Activated CD4-positive, alpha-beta T cell treated with anti-CD3 and anti-CD28 coated beads for 36 hours (primary cell): ENCODE measurements at regions not wholly inside any gene's neighbourhood (a gene's known extent, or its start where the extent isn't known, plus 50 kb on each side); places are given as distances from the start of the nearest gene placed in this dataset.

ENCODE experiments used
- ATAC-seq: fragments of 200-7000 bp; cut with Tn5 transposase; one replicate; pipeline ENCODE4 v1.10.0; 2021; ENCODE audit warnings: mild to moderate bottlenecking, moderate library complexity
- CTCF ChIA-PET: fragments of 350-600 bp; sonication (Branson Sonifier 250); formaldehyde crosslinking; loops from one replicate; lab custom pipeline; 2021; ENCODE audit warnings: antibody characterized with exemption; lab: Charles Lee
- POLR2A ChIA-PET: fragments of 350-600 bp; sonication (Branson Sonifier 250); formaldehyde crosslinking; loops from one replicate; lab custom pipeline; 2021; ENCODE audit warnings: antibody characterized with exemption, inconsistent platforms; lab: Charles Lee
- DNase-seq: peaks from one replicate; pipeline ENCODE4 v3.0.0-alpha.2; 2020
- H3K27ac Mint-ChIP-seq: one replicate; pipeline ENCODE4 v1.8.0; 2021; ENCODE audit warnings: mixed read lengths
- H3K27me3 Mint-ChIP-seq: one replicate; pipeline ENCODE4 v1.8.0; 2021; ENCODE audit warnings: mixed read lengths
- H3K36me3 Mint-ChIP-seq: one replicate; pipeline ENCODE4 v1.8.0; 2021; ENCODE audit warnings: low read depth, mixed read lengths
- H3K4me1 Mint-ChIP-seq: one replicate; pipeline ENCODE4 v1.8.0; 2021; ENCODE audit warnings: mixed read lengths
- H3K4me3 Mint-ChIP-seq: one replicate; pipeline ENCODE4 v1.8.0; 2021; ENCODE audit warnings: mild to moderate bottlenecking, moderate library complexity, mixed read lengths
- H3K9me3 Mint-ChIP-seq: one replicate; pipeline ENCODE4 v1.8.0; 2021; ENCODE audit warnings: low read depth, mixed read lengths
- intact Hi-C, 2 experiments: fragments of 100-400 bp; cut with DNase I in 1 of 2; cut with micrococcal nuclease in 1 of 2; formaldehyde crosslinking; loops; one replicate each; pipeline versions ENCODE4 v1.14.2 to v1.15.1; 2022 to 2024; cut with DNase I, micrococcal nuclease

DNA sequence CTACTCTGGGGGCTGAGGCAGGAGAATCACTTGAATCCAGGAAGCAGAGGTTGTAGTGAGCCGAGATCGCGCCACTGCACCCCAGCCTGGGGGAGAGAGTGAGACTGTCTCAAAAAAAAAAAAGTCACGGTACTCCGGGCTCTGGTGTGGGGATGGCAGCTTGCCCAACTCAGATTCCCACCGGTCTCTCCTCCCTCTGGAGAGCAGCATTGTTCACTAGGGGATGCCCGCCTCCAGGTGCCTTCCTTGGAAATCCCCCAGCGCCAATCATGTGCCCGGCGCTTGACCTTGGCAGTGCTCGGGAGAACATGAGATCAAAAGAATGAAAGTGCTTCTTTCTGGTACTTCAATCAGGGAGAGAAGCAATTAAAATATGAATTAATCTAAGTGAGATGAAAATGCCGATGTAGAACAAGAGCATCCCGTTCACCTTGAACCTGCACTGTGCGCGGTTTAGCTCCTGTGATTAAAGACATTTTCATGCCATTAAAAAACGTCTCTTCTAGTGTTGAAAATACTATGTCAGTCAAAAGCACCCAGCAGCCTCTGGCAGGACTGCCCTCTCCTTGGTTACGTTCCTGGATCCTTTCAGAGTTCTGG, 1127.3 kb upstream of the AUTS2 start:
- POLR2A ChIA-PET = no interaction called here
- ATAC-seq (no peak), DNase-seq (no peak)
- H3K4me3 Mint-ChIP-seq = no peak overlapping the region
- H3K4me1 Mint-ChIP-seq = no peaks in the 10 kb centered on the region
- CTCF ChIA-PET = interaction anchor here (0.7 kb wide), 1 partner anchor 359 kb away, joined by 3 read pairs; no protein-coding TSS in a partner anchor
- intact Hi-C loops = no loop called here
- peaks cover 22% of the 10 kb centered on the region for H3K9me3 Mint-ChIP-seq
- no peak overlapping the region for H3K27ac Mint-ChIP-seq
- H3K36me3 Mint-ChIP-seq = no peaks in the 10 kb centered on the region
- no peaks in the 10 kb centered on the region for H3K27me3 Mint-ChIP-seq

DNA sequence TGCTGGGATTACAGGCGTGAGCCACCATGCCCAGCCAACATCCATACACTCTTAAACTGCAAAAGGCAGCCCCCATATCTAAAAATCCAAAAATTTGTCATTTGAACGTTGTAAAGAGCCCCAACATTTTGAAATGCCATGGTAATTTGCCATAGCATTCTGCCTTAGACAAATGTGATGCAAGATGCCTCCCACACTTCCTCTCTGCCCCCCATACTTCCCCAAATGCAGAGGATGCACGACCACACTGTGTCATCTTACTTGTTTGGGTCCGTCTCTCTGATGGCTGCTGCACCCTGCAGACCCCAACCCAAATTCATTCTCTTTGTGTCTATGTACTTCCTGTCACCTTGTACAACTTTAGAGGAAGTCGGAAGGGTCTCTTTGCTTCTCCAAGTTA, 1125.6 kb upstream of the AUTS2 start:
- ChIA-PET CTCF (no interaction called here), POLR2A (no interaction called here)
- H3K27me3 Mint-ChIP-seq = no peaks in the 10 kb centered on the region
- intact Hi-C loops = no loop called here
- DNase-seq (no peak), ATAC-seq (no peak)
- no peak overlapping the region for H3K27ac Mint-ChIP-seq
- no peaks in the 10 kb centered on the region for H3K36me3 Mint-ChIP-seq
- no peak overlapping the region for H3K4me3 Mint-ChIP-seq
- H3K9me3 Mint-ChIP-seq = peaks cover 24% of the 10 kb centered on the region
- H3K4me1 Mint-ChIP-seq = no peaks in the 10 kb centered on the region

DNA sequence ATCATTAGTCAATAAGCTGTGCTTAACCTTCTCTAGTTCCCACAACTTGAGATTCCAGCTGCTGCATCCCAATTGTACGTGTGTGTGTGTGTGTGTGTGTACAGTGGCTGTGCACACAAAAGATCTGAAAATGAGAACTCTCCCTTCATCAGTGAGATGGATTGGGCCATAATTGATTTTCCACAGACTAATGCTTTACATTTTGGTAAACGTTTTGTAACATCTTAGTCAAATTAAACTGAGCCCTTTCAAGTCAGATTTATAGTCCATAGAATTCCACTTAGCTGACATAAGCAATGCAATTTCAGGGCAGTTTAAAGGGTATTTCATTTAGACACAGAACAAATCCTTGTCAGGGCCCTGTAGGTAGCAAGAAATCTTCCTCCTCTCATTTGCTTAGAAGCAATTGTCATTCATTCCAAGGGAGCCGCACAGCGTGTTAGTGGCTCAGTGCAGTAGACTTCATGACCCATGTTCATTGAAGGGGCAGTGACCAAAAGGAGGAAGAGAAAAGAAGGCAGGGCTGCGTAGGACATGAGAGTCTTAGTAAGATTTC, 1123.5 kb upstream of the AUTS2 start:
- H3K9me3 Mint-ChIP-seq = peaks cover 22% of the 10 kb centered on the region
- ChIA-PET POLR2A (no interaction called here), CTCF (no interaction called here)

DNA sequence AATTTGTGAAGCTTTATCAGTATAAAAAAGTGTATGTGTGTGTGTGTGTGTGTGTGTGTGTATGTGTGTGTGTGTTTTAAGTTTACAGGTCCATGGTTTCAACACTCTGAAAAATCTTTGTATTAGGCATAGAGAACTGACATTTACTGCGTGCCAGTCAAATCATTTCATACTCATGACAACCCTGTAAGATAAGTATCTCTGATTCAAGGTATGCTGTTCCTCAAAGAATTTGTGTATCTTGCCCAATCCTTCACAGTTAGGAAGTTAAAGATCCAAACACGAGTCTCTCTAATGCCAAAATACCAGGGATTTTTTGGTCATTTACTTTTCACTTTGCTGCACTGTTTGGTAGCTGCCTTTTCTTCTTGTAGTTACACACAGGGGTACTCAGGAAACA, 1121.3 kb upstream of the AUTS2 start:
- ATAC-seq = no peak
- CTCF ChIA-PET = no interaction called here

More for the DNA sequence above, 1123.5 kb upstream of the AUTS2 start:
- Mint-ChIP-seq H3K27ac (no peak overlapping the region), H3K4me3 (no peak overlapping the region), H3K27me3 (no peaks in the 10 kb centered on the region), H3K36me3 (no peaks in the 10 kb centered on the region), H3K4me1 (no peaks in the 10 kb centered on the region)
- ATAC-seq (no peak), DNase-seq (no peak)
- intact Hi-C loops = no loop called here

DNA sequence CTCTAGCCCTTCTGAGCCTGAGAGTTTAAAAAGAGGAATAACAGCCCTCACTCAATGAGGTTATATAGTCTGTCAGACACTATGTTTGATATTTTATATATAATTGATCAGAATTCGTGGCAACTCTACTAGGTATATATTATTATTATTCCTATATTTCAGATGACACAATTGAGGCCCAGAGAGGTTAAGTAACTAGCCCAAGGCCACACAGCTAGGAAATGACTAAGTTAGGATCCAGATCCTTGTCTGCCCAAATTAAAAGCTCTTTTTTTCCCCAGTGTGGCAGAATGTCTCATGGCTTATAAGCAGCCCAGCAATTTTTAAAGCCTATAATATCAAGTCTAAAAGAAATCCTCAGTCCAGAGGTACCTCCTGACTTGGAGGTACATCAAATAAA, 1119.9 kb upstream of the AUTS2 start:
- Mint-ChIP-seq H3K9me3 (peaks cover 19% of the 10 kb centered on the region), H3K27me3 (no peaks in the 10 kb centered on the region), H3K27ac (no peak overlapping the region), H3K36me3 (no peaks in the 10 kb centered on the region), H3K4me1 (no peaks in the 10 kb centered on the region), H3K4me3 (no peak overlapping the region)
- intact Hi-C loops = no loop called here
- ChIA-PET POLR2A (no interaction called here), CTCF (no interaction called here)
- DNase-seq = no peak
- ATAC-seq = no peak

More for the DNA sequence above, 1121.3 kb upstream of the AUTS2 start:
- Mint-ChIP-seq H3K9me3 (peaks cover 17% of the 10 kb centered on the region), H3K4me1 (no peaks in the 10 kb centered on the region), H3K27ac (no peak overlapping the region), H3K36me3 (no peaks in the 10 kb centered on the region), H3K27me3 (no peaks in the 10 kb centered on the region), H3K4me3 (no peak overlapping the region)
- POLR2A ChIA-PET = no interaction called here
- DNase-seq = no peak
- intact Hi-C loops = no loop called here

DNA sequence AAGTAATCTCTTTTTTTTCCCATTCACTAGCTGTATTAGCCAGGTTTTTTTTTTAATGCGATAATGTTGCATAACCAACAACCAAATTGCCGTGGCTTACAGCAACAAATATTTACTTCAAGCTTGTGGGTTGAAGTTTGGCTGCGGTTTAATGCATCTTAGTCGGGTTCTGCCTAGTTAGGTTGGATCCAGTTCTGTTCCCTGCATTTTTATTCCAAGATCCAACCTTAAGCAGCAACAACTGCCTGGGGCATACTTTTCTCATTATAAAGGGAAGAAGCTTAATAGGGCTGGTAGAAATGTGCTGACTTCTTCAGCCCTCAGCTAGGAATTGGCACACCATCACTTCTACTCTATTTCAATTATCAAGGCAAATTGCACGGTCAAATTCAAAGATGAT, 1115.5 kb upstream of the AUTS2 start:
- POLR2A ChIA-PET = no interaction called here

DNA sequence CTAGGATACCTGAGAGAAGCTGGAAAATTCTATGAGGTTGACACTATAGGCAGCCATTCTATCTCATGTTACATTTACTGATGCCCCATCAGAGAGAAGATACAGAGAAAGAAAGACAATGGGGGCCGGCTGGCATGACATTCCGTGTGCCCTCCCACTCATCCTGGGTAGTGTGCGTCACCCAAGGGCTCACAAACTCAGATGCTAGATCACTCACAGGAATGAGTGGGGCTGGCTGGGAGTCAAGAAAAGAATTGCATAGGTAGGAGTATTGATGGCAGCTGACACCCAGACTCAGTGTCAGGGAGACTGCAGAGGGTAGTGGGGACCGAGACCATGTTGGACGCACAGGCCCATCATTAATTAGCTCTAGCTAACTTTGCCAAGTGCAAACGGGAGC, 1113.5 kb upstream of the AUTS2 start:
- no peaks in the 10 kb centered on the region for H3K27me3 Mint-ChIP-seq
- CTCF ChIA-PET = no interaction called here

More for the DNA sequence above, 1115.5 kb upstream of the AUTS2 start:
- DNase-seq (no peak), ATAC-seq (no peak)
- intact Hi-C loops = no loop called here
- no peaks in the 10 kb centered on the region for H3K36me3 Mint-ChIP-seq
- CTCF ChIA-PET = interaction anchor here (0.7 kb wide), 1 partner anchor 455 kb away, joined by 3 read pairs; no protein-coding TSS in a partner anchor
- H3K27me3 Mint-ChIP-seq = no peaks in the 10 kb centered on the region
- H3K4me3 Mint-ChIP-seq = no peak overlapping the region
- H3K4me1 Mint-ChIP-seq = no peaks in the 10 kb centered on the region
- peaks cover 17% of the 10 kb centered on the region for H3K9me3 Mint-ChIP-seq
- H3K27ac Mint-ChIP-seq = no peak overlapping the region

DNA sequence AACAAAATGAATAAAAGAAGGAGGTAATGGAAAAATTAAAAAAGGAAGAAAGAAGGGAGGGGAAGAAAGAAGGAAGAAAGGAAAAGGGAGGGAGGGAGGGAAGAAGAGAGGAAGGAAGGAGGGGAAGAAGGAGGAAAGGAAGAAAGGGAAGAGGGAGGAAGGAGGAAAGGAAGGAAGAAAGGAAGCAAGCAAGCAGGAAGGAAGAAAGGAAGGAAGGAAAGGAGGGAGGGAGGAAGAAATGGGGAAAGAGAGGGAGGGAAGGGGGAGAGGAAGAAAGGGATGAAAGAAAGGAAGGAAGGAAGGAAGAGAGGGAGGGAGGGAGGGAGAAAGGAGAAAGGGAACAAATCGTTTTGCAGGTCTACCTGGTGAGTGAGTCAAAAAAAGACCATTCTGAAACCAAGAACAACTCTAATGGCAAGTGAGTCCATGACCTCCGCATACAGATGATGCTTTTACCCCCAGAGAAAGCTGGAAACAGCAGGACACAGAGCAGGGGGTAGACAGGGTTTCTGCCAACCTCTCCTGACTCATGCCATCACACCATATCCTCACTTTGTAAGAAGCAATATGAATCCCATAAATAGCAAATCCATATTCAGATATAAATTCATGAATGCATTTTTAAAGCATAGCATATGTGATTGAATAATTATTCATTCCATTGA, 1112.9 kb upstream of the AUTS2 start:
- no peaks in the 10 kb centered on the region for H3K36me3 Mint-ChIP-seq
- ATAC-seq = no peak
- DNase-seq = no peak
- H3K9me3 Mint-ChIP-seq = peaks cover 18% of the 10 kb centered on the region
- POLR2A ChIA-PET = no interaction called here
- CTCF ChIA-PET = no interaction called here
- intact Hi-C loops = no loop called here
- H3K4me1 Mint-ChIP-seq = no peaks in the 10 kb centered on the region
- no peaks in the 10 kb centered on the region for H3K27me3 Mint-ChIP-seq
- no peak overlapping the region for H3K4me3 Mint-ChIP-seq
- no peak overlapping the region for H3K27ac Mint-ChIP-seq

More for the DNA sequence above, 1113.5 kb upstream of the AUTS2 start:
- H3K4me1 Mint-ChIP-seq = no peaks in the 10 kb centered on the region
- no peak for ATAC-seq
- peaks cover 19% of the 10 kb centered on the region for H3K9me3 Mint-ChIP-seq
- no peak overlapping the region for H3K4me3 Mint-ChIP-seq
- intact Hi-C loops = no loop called here
- no peak overlapping the region for H3K27ac Mint-ChIP-seq
- H3K36me3 Mint-ChIP-seq = no peaks in the 10 kb centered on the region
- POLR2A ChIA-PET = no interaction called here
- no peak for DNase-seq

DNA sequence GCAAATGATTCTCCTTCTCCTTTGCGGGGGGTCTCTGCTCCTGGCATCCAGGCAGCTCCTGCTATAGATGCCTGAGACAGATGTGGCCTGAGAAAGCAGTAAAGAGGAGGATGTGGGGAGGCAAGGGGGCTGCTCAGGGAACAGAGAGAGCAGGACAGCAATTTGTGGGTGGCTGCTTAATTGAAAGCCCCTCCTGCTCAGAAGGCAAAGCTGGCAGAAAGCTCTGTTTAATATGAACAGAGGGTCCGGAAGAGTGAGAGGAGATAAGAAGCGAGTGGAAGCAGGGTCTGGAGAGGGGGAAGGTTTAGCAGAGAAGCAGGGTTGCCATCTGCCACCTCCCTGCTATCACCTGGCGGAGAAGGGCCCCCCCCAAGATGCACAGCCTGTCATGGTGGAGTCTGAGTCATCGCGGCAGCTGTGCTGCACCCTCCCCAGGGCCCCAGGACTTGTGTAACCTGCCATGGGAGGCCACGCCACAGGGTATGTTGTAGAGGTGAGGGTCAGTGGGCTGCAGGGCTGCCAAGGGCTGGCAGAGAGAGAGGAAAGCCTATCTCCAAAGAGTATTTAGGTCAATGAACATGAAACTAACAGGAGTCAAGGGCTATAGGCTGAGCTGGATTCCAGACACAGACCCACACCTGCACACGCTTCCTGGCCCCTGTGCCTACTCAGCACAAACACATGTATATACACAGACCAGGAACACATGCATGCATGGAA, 1109.8 kb upstream of the AUTS2 start:
- ATAC-seq = no peak
- Mint-ChIP-seq H3K36me3 (no peaks in the 10 kb centered on the region), H3K4me3 (no peak overlapping the region), H3K27me3 (no peaks in the 10 kb centered on the region), H3K9me3 (peaks cover 12% of the 10 kb centered on the region), H3K4me1 (no peaks in the 10 kb centered on the region), H3K27ac (no peak overlapping the region)
- CTCF ChIA-PET = no interaction called here
- no peak for DNase-seq
- POLR2A ChIA-PET = no interaction called here
- intact Hi-C loops = no loop called here

DNA sequence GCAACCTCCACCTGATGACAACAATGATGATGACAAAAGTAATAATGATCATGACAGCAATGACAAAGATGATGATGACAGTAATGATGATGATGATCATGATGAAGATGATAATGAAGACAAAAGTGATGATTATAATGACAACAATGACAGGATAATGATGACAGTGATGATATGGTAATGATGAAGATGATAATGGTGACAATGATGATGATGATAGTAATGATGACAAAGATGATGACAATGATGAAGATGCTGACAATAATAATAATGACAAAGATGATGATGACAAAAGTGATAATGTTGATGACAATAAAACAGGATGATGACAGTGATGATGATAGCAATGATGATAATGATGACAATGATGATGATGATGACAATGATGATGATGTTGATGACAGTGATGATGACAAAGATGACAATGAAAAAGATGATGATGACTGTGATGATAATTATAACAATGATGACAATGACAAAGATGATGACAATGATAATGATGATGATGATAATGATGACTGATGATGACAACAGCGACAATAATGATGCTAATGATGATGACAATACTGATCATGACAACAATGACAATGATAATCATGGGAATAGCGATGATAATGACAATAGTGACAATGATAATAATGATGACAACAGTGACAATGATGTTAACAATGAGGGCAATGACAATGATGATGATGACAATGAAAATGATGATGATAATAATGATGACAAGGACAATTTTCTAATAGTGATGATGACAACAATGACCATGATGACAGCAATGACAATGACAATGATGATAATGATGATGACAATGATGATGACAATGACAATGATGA, 1106.5 kb upstream of the AUTS2 start:
- no peak overlapping the region for H3K4me3 Mint-ChIP-seq
- ChIA-PET CTCF (no interaction called here), POLR2A (no interaction called here)
- peaks cover 14% of the 10 kb centered on the region for H3K9me3 Mint-ChIP-seq
- ATAC-seq = no peak
- no peaks in the 10 kb centered on the region for H3K36me3 Mint-ChIP-seq
- no peak overlapping the region for H3K27ac Mint-ChIP-seq
- DNase-seq = no peak
- no peaks in the 10 kb centered on the region for H3K27me3 Mint-ChIP-seq
- no peaks in the 10 kb centered on the region for H3K4me1 Mint-ChIP-seq
- intact Hi-C loops = no loop called here

DNA sequence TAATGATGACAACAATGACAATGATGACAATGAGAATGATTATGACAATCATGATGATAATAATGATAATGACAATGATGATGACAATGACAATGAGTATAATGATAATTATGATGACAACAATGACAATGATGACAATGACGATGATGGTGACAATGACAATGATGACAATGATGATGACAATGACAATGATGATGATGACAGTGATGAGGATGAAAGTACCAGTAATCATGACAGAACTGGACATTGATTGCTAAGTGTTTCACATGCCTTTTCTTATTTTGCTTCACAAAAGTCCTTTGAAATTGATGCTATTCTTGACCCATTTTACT, 1106.0 kb upstream of the AUTS2 start:
- H3K36me3 Mint-ChIP-seq = no peaks in the 10 kb centered on the region
- ATAC-seq = no peak
- no peaks in the 10 kb centered on the region for H3K27me3 Mint-ChIP-seq
- ChIA-PET CTCF (no interaction called here), POLR2A (no interaction called here)
- no peak overlapping the region for H3K4me3 Mint-ChIP-seq
- DNase-seq = no peak
- H3K9me3 Mint-ChIP-seq = peaks cover 16% of the 10 kb centered on the region
- intact Hi-C loops = no loop called here
- H3K4me1 Mint-ChIP-seq = no peaks in the 10 kb centered on the region
- H3K27ac Mint-ChIP-seq = no peak overlapping the region
